GM19328 (cell line): ENCODE measurements at regions not wholly inside any gene's neighbourhood (a gene's known extent, or its start where the extent isn't known, plus 50 kb on each side); places are given as distances from the start of the nearest gene placed in this dataset.

Experiments
- ATAC-seq: cut with Tn5 transposase; IDR thresholded peaks from one replicate; pipeline ENCODE4 v1.9.1; 2021; ENCODE audit warnings: mild to moderate bottlenecking, moderate library complexity; ENCODE audit not compliant: unreplicated experiment

GRCh38 chr11:37704791-37705190, 1106.8 kb upstream of the RAG2 start:
- no peak for ATAC-seq

GRCh38 chr11:37699644-37700043, 1101.6 kb upstream of the RAG2 start:
- no peak for ATAC-seq

- ATAC-seq, result no peak
Observed at GRCh38 chr11:37695283-37695682, 1097.2 kb upstream of the RAG2 start.

- ATAC-seq, result no peak
Observed at GRCh38 chr11:37689951-37690350, 1091.9 kb upstream of the RAG2 start.

- no peak for ATAC-seq
Observed at GRCh38 chr11:37688456-37688855, 1090.4 kb upstream of the RAG2 start.

- ATAC-seq, result no peak
Observed at GRCh38 chr11:37687130-37687529, 1089.1 kb upstream of the RAG2 start.

GRCh38 chr11:37671321-37671720, 1073.3 kb upstream of the RAG2 start:
- ATAC-seq, result no peak

- ATAC-seq, result no peak
Observed at GRCh38 chr11:37666960-37667359, 1068.9 kb upstream of the RAG2 start.

GRCh38 chr11:37657645-37658044, 1059.6 kb upstream of the RAG2 start:
- no peak for ATAC-seq

- ATAC-seq, result no peak
Observed at GRCh38 chr11:37647767-37648166, 1049.7 kb upstream of the RAG2 start.

- ATAC-seq, result no peak
Observed at GRCh38 chr11:37643968-37644367, 1045.9 kb upstream of the RAG2 start.

- ATAC-seq, result no peak
Observed at GRCh38 chr11:37642296-37642695, 1044.3 kb upstream of the RAG2 start.

GRCh38 chr11:37632748-37633147, 1034.7 kb upstream of the RAG2 start:
- ATAC-seq, result no peak

- no peak for ATAC-seq
Observed at GRCh38 chr11:37630866-37631265, 1032.8 kb upstream of the RAG2 start.

- no peak for ATAC-seq
Observed at GRCh38 chr11:37623778-37624177, 1025.7 kb upstream of the RAG2 start.

GRCh38 chr11:37621662-37622061, 1023.6 kb upstream of the RAG2 start:
- ATAC-seq, result no peak

- no peak for ATAC-seq
Observed at GRCh38 chr11:37616291-37616690, 1018.3 kb upstream of the RAG2 start.

- ATAC-seq, result no peak
Observed at GRCh38 chr11:37613031-37613430, 1015.0 kb upstream of the RAG2 start.

- no peak for ATAC-seq
Observed at GRCh38 chr11:37612146-37612545, 1014.1 kb upstream of the RAG2 start.

GRCh38 chr11:37605229-37605628, 1007.2 kb upstream of the RAG2 start:
- no peak for ATAC-seq

- no peak for ATAC-seq
Observed at GRCh38 chr11:37598381-37598780, 1000.3 kb upstream of the RAG2 start.

GRCh38 chr11:37597776-37598175, 999.7 kb upstream of the RAG2 start:
- ATAC-seq, result no peak

- no peak for ATAC-seq
Observed at GRCh38 chr11:37595845-37596244, 997.8 kb upstream of the RAG2 start.

- no peak for ATAC-seq
Observed at GRCh38 chr11:37574361-37574760, 976.3 kb upstream of the RAG2 start.
